Ascending aorta (tissue), 2 donors: ENCODE measurements at regions not wholly inside any gene's neighbourhood (a gene's known extent, or its start where the extent isn't known, plus 50 kb on each side); places are given as distances from the start of the nearest gene placed in this dataset.

Experiments used
- DNase-seq, 2 donors: peaks; one replicate each; pipeline ENCODE4 v3.0.0-alpha.2; 2019; ENCODE audit warnings: low spot score in 2 of 2
- H3K27ac ChIP-seq, 2 donors: fragments of 200-600 bp; sonication (generic); one replicate each; pipeline ENCODE4 v1.5.1; 2016 to 2017; ENCODE audit warnings: mild to moderate bottlenecking in 1 of 2
- H3K27me3 ChIP-seq: fragments of 200-600 bp; sonication (generic); one replicate; pipeline ENCODE4 v1.5.1; 2017
- H3K36me3 ChIP-seq, 2 donors: fragments of 200-600 bp; sonication (generic); one replicate each; pipeline ENCODE4 v1.5.1; 2016
- H3K4me1 ChIP-seq, 2 donors: fragments of 200-600 bp; sonication (generic); one replicate each; pipeline ENCODE4 v1.5.1; 2016 to 2017; ENCODE audit warnings: mild to moderate bottlenecking in 1 of 2
- H3K4me3 ChIP-seq, 2 donors: fragments of 200-600 bp; sonication (generic); one replicate each; pipeline ENCODE4 v1.5.1; 2016 to 2017; ENCODE audit warnings: mild to moderate bottlenecking in 1 of 2
- H3K9me3 ChIP-seq, 2 donors: fragments of 200-600 bp; sonication (generic); one replicate each; pipeline ENCODE4 v1.5.1; 2016
- CTCF ChIP-seq, 3 experiments: fragments of 200-600 bp in 2 of 3; fragments of 450-650 bp in 1 of 3; sonication (generic) in 2 of 3; IDR thresholded peaks; one replicate each; pipeline ENCODE4 v1.5.1; 2016 to 2019; ENCODE audit warnings: antibody characterized with exemption in 3 of 3, mild to moderate bottlenecking in 1 of 3, moderate library complexity in 1 of 3
- intact Hi-C: fragments of 100-400 bp; cut with DNase I; formaldehyde crosslinking; loops from one replicate; pipeline ENCODE4 v1.15.1; 2023

DNA sequence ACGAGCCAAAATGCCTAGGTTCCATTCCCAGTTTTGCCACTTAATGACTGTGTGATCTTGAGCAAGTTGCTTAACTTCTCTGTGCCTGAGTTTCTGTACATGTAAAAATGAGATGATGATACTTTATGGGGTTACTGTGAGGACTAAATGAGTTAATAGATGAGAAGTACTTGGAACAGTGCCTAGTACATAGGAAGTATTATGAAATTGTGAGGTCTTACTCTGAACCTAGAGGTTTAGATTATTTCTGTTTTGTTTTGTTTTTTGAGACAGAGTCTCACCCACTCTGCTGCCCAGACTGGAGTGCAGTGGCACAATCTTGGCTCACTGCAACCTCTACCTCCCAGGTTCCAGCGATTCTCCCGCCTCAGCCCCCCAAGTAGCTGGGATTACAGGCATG is 227.0 kb upstream of the POU2AF2 start:
- no peak for DNase-seq

DNA sequence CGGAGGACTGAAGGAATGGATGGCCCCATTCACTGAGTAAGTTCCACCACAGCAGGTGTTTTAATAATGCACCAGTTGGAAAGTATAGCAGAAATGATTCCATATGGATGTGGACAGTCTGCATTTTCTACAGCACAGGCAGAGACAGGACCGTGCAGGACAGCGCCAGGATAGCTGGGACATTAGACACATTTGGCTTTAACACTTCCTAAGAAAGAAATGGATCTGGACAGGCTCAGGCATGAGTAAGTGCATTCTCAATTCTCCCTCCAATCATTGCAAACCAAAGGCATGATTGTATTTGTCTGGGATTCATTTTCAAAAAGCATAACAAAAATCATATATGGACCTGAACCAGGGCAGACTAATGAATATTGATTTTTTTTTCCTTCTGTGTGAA is 233.0 kb upstream of the POU2AF2 start:
- H3K9me3 ChIP-seq: no peaks in the 10 kb centered on the region
- H3K27me3 ChIP-seq: no peaks in the 10 kb centered on the region
- H3K27ac ChIP-seq: no peak overlapping the region
- H3K36me3 ChIP-seq: no peaks in the 10 kb centered on the region
- H3K4me1 ChIP-seq: no peaks in the 10 kb centered on the region
- no peak overlapping the region for H3K4me3 ChIP-seq
- intact Hi-C loops: no loop called here
- no peak for DNase-seq
- no peak for TF ChIP-seq CTCF (IDR thresholded peaks at IDR 0.05)

More for the DNA sequence above, 227.0 kb upstream of the POU2AF2 start:
- H3K27ac ChIP-seq: no peak overlapping the region
- intact Hi-C loops: no loop called here
- H3K9me3 ChIP-seq: no peaks in the 10 kb centered on the region
- H3K4me1 ChIP-seq: no peaks in the 10 kb centered on the region
- no peaks in the 10 kb centered on the region for H3K36me3 ChIP-seq
- TF ChIP-seq CTCF (IDR thresholded peaks at IDR 0.05): no peak
- no peak overlapping the region for H3K4me3 ChIP-seq
- no peaks in the 10 kb centered on the region for H3K27me3 ChIP-seq

DNA sequence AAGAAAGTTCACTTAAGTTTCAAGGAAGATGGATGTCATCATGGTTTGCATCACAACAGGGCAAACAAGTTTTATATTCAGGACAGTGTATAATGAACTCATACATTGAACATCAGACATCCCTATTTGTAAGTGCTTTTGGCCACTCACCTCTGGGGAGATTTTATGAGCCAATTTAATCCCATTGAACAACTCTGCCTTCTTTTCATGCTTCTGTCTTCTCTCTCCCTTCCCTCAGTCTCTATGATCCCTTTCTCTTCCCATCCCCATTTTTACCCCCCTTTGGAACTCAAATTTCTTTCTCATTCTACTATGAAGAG is 234.3 kb upstream of the POU2AF2 start:
- intact Hi-C loops: no loop called here
- Histone ChIP-seq H3K27ac (no peak overlapping the region), H3K9me3 (no peaks in the 10 kb centered on the region), H3K4me3 (no peak overlapping the region), H3K36me3 (no peaks in the 10 kb centered on the region), H3K27me3 (no peaks in the 10 kb centered on the region), H3K4me1 (no peaks in the 10 kb centered on the region)
- DNase-seq: no peak
- no peak for TF ChIP-seq CTCF (IDR thresholded peaks at IDR 0.05)

DNA sequence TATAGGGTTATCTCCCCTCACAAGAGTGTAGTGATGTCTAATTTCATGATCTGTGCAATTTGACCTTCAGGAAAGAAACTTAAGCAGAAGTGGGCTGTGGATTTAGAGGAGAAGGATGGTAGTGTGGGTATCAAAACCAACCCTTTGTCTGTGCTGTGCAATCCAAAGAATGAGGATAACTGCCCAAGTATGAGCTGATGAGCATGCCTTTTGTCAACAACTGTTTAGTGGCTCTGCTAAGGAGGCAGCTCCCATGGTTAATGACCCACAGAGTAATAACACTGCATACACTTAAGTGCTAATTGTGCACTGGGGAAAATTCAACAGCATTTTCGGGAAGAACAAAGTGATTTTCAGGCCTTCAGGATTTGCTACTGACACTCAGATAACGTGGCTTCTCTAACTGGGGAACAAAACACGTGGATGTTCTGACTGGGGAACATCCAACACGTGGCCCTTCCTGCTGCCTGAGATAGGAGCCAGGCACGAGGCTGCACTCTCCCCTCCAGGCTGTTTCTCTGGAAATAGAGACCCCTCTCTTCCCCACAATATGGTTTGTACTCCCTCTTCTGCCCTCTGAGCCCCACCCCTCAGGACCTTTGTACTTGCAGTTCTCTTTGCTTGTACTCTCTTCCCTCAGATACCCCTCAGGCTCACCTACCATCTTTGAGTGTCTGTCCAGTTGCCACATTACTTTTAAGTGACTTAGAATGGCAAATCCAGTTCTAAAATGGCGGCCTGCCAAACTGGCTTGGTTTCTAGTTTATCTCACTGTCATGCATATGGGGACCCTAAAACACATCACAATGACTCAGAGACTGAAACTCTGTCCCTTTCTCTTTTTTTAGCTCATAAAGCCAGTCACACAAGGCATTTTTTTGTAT is 234.9 kb upstream of the POU2AF2 start:
- H3K9me3 ChIP-seq: no peaks in the 10 kb centered on the region
- intact Hi-C loops: no loop called here
- H3K27me3 ChIP-seq: no peaks in the 10 kb centered on the region
- H3K36me3 ChIP-seq: no peaks in the 10 kb centered on the region
- DNase-seq: no peak
- H3K27ac ChIP-seq: no peak overlapping the region
- no peak for TF ChIP-seq CTCF (IDR thresholded peaks at IDR 0.05)
- H3K4me1 ChIP-seq: no peaks in the 10 kb centered on the region
- H3K4me3 ChIP-seq: no peak overlapping the region

- no peaks in the 10 kb centered on the region for H3K36me3 ChIP-seq
- no peak for TF ChIP-seq CTCF (IDR thresholded peaks at IDR 0.05)
- no peaks in the 10 kb centered on the region for H3K9me3 ChIP-seq
- peaks cover 0 to 4% of the 10 kb centered on the region in 2 donors for H3K4me1 ChIP-seq
- H3K27ac ChIP-seq: no peak overlapping the region
- intact Hi-C loops: no loop called here
- DNase-seq: no peak
- H3K27me3 ChIP-seq: no peaks in the 10 kb centered on the region
- no peak overlapping the region for H3K4me3 ChIP-seq
These were observed 239.3 kb upstream of the POU2AF2 start for GRCh38 chr11:111006227-111006626.
